SK-N-SH treated with all-trans-retinoic acid at 6 μM for 48 hours (cell line): ENCODE measurements at regions not wholly inside any gene's neighbourhood (a gene's known extent, or its start where the extent isn't known, plus 50 kb on each side); places are given as distances from the start of the nearest gene placed in this dataset.
A peak's percentile ranks its signal among the peaks of the same experiment; 100 is the strongest.

Experiments used
- ATAC-seq: fragments of 200-7000 bp; cut with Tn5 transposase; 3 replicates; pipeline ENCODE4 v1.9.1; 2020; ENCODE audit warnings: mild to moderate bottlenecking, moderate library complexity
- ARNTL ChIP-seq: fragments of 450-650 bp; formaldehyde crosslinking; IDR thresholded peaks from 2 replicates; pipeline ENCODE4 v1.5.0; 2020; ENCODE audit warnings: low read depth, mild to moderate bottlenecking, moderate library complexity, borderline replicate concordance
- BACH2 ChIP-seq: fragments of 250-450 bp; sonication (Bioruptor Pico); IDR thresholded peaks from 2 replicates; pipeline ENCODE4 v1.9.0; 2021; ENCODE audit warnings: mild to moderate bottlenecking, borderline replicate concordance
- CSDC2 ChIP-seq: fragments of 250-450 bp; sonication (Bioruptor Pico); IDR thresholded peaks from 2 replicates; pipeline ENCODE4 v1.5.0; 2020; ENCODE audit warnings: mild to moderate bottlenecking, moderate library complexity
- GLIS3 ChIP-seq: fragments of 250-450 bp; sonication (Bioruptor Pico); IDR thresholded peaks from 2 replicates; pipeline ENCODE4 v1.5.0; 2020; ENCODE audit warnings: mild to moderate bottlenecking, moderate library complexity
- ISL1 ChIP-seq: fragments of 250-450 bp; sonication (Bioruptor Pico); IDR thresholded peaks from 2 replicates; pipeline ENCODE4 v2.1.2; 2022; ENCODE audit warnings: mild to moderate bottlenecking, moderate library complexity
- OSR1 ChIP-seq: fragments of 250-450 bp; sonication (Bioruptor Pico); IDR thresholded peaks from 2 replicates; pipeline ENCODE4 v1.8.0; 2022; ENCODE audit warnings: moderate library complexity, mild to moderate bottlenecking, inconsistent platforms
- PATZ1 ChIP-seq: fragments of 250-450 bp; sonication (Bioruptor Pico); IDR thresholded peaks from 2 replicates; pipeline ENCODE4 v1.8.0; 2020; ENCODE audit warnings: mild to moderate bottlenecking, moderate library complexity, borderline replicate concordance
- PPARA ChIP-seq: fragments of 250-450 bp; sonication (Bioruptor Pico); IDR thresholded peaks from 2 replicates; pipeline ENCODE4 v1.5.0; 2020; ENCODE audit warnings: mild to moderate bottlenecking, borderline replicate concordance
- RARB ChIP-seq: fragments of 250-450 bp; sonication (Bioruptor Pico); IDR thresholded peaks from 2 replicates; pipeline ENCODE4 v1.8.0; 2021; ENCODE audit warnings: mild to moderate bottlenecking, moderate library complexity
- SNAI2 ChIP-seq: fragments of 250-450 bp; sonication (Bioruptor Pico); IDR thresholded peaks from 2 replicates; pipeline ENCODE4 v1.5.0; 2020; ENCODE audit warnings: mild to moderate bottlenecking, moderate library complexity
- TOX ChIP-seq: fragments of 250-450 bp; sonication (Bioruptor Pico); IDR thresholded peaks from 2 replicates; pipeline ENCODE4 v1.8.0; 2021; ENCODE audit warnings: mild to moderate bottlenecking, moderate library complexity, borderline replicate concordance
- ZC3H10 ChIP-seq: fragments of 250-450 bp; sonication (Bioruptor Pico); IDR thresholded peaks from 2 replicates; pipeline ENCODE4 v1.5.1; 2021; ENCODE audit warnings: mild to moderate bottlenecking, moderate library complexity
- ZFP3 ChIP-seq: fragments of 250-450 bp; sonication (Bioruptor Pico); IDR thresholded peaks from 2 replicates; pipeline ENCODE4 v1.5.0; 2020; ENCODE audit warnings: mild to moderate bottlenecking, moderate library complexity
- ZFP30 ChIP-seq: fragments of 450-650 bp; formaldehyde crosslinking; IDR thresholded peaks from 2 replicates; pipeline ENCODE4 v1.5.0; 2022; ENCODE audit warnings: mild to moderate bottlenecking, moderate library complexity
- ZNF565 ChIP-seq: fragments of 450-650 bp; formaldehyde crosslinking; conservative IDR thresholded peaks from 2 replicates; pipeline ENCODE4 v1.5.0; 2020; ENCODE audit warnings: low read depth, mild to moderate bottlenecking, moderate library complexity
- ZNF70 ChIP-seq: fragments of 450-650 bp; formaldehyde crosslinking; IDR thresholded peaks from 2 replicates; pipeline ENCODE4 v1.5.0; 2020; ENCODE audit warnings: mild to moderate bottlenecking, moderate library complexity
- ZNF8 ChIP-seq: fragments of 450-650 bp; formaldehyde crosslinking; IDR thresholded peaks from 2 replicates; pipeline ENCODE4 v1.5.0; 2020; ENCODE audit warnings: mild to moderate bottlenecking, moderate library complexity
- TF ChIP-seq, protein P1 (sequence below): fragments of 250-450 bp; sonication (Bioruptor Pico); IDR thresholded peaks from 2 replicates; pipeline ENCODE4 v1.5.0; 2020; ENCODE audit warnings: mild to moderate bottlenecking, moderate library complexity
- TF ChIP-seq, protein P2 (sequence below): fragments of 250-450 bp; sonication (Bioruptor Pico); IDR thresholded peaks from 2 replicates; pipeline ENCODE4 v1.8.0; 2021; ENCODE audit warnings: low read depth, mild to moderate bottlenecking, moderate library complexity, borderline replicate concordance
- TF ChIP-seq, protein P3 (sequence below): fragments of 250-450 bp; sonication (Bioruptor Pico); IDR thresholded peaks from 2 replicates; pipeline ENCODE4 v1.5.1; 2020; ENCODE audit warnings: low read depth, mild to moderate bottlenecking, moderate library complexity
- TF ChIP-seq, protein P4 (sequence below): fragments of 250-450 bp; sonication (Bioruptor Pico); IDR thresholded peaks from 2 replicates; pipeline ENCODE4 v1.5.1; 2021; ENCODE audit warnings: mild to moderate bottlenecking, moderate library complexity

- peak; percentile 80 for ATAC-seq
- TF ChIP-seq ZNF565 (no peak), TOX (CRISPR knock-in tag) (no peak), ZFP3 (CRISPR knock-in tag) (no peak), OSR1 (CRISPR knock-in tag) (no peak), ZFP30 (CRISPR knock-in tag) (no peak), ISL1 (CRISPR knock-in tag) (no peak), ZNF8 (CRISPR knock-in tag) (no peak), BACH2 (CRISPR knock-in tag) (no peak), GLIS3 (no peak), PPARA (CRISPR knock-in tag) (no peak), ZNF70 (CRISPR knock-in tag) (no peak), PATZ1 (CRISPR knock-in tag) (no peak), ARNTL (CRISPR knock-in tag) (no peak), ZC3H10 (CRISPR knock-in tag) (no peak), RARB (CRISPR knock-in tag) (no peak), CSDC2 (no peak)
- TF ChIP-seq, protein P1, sequence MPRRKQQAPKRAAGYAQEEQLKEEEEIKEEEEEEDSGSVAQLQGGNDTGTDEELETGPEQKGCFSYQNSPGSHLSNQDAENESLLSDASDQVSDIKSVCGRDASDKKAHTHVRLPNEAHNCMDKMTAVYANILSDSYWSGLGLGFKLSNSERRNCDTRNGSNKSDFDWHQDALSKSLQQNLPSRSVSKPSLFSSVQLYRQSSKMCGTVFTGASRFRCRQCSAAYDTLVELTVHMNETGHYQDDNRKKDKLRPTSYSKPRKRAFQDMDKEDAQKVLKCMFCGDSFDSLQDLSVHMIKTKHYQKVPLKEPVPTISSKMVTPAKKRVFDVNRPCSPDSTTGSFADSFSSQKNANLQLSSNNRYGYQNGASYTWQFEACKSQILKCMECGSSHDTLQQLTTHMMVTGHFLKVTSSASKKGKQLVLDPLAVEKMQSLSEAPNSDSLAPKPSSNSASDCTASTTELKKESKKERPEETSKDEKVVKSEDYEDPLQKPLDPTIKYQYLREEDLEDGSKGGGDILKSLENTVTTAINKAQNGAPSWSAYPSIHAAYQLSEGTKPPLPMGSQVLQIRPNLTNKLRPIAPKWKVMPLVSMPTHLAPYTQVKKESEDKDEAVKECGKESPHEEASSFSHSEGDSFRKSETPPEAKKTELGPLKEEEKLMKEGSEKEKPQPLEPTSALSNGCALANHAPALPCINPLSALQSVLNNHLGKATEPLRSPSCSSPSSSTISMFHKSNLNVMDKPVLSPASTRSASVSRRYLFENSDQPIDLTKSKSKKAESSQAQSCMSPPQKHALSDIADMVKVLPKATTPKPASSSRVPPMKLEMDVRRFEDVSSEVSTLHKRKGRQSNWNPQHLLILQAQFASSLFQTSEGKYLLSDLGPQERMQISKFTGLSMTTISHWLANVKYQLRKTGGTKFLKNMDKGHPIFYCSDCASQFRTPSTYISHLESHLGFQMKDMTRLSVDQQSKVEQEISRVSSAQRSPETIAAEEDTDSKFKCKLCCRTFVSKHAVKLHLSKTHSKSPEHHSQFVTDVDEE: no peak
- TF ChIP-seq, protein P2, sequence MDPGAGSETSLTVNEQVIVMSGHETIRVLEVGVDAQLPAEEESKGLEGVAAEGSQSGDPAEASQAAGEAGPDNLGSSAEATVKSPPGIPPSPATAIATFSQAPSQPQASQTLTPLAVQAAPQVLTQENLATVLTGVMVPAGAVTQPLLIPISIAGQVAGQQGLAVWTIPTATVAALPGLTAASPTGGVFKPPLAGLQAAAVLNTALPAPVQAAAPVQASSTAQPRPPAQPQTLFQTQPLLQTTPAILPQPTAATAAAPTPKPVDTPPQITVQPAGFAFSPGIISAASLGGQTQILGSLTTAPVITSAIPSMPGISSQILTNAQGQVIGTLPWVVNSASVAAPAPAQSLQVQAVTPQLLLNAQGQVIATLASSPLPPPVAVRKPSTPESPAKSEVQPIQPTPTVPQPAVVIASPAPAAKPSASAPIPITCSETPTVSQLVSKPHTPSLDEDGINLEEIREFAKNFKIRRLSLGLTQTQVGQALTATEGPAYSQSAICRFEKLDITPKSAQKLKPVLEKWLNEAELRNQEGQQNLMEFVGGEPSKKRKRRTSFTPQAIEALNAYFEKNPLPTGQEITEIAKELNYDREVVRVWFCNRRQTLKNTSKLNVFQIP (CRISPR knock-in tag): no peak
- TF ChIP-seq, protein P3, sequence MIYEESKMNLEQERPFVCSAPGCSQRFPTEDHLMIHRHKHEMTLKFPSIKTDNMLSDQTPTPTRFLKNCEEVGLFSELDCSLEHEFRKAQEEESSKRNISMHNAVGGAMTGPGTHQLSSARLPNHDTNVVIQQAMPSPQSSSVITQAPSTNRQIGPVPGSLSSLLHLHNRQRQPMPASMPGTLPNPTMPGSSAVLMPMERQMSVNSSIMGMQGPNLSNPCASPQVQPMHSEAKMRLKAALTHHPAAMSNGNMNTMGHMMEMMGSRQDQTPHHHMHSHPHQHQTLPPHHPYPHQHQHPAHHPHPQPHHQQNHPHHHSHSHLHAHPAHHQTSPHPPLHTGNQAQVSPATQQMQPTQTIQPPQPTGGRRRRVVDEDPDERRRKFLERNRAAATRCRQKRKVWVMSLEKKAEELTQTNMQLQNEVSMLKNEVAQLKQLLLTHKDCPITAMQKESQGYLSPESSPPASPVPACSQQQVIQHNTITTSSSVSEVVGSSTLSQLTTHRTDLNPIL (CRISPR knock-in tag): no peak
- TF ChIP-seq, protein P4, sequence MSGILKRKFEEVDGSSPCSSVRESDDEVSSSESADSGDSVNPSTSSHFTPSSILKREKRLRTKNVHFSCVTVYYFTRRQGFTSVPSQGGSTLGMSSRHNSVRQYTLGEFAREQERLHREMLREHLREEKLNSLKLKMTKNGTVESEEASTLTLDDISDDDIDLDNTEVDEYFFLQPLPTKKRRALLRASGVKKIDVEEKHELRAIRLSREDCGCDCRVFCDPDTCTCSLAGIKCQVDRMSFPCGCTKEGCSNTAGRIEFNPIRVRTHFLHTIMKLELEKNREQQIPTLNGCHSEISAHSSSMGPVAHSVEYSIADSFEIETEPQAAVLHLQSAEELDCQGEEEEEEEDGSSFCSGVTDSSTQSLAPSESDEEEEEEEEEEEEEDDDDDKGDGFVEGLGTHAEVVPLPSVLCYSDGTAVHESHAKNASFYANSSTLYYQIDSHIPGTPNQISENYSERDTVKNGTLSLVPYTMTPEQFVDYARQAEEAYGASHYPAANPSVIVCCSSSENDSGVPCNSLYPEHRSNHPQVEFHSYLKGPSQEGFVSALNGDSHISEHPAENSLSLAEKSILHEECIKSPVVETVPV (CRISPR knock-in tag): no peak
Observed at GRCh38 chr12:127628645-127629044, 638.3 kb upstream of the TMEM132C start.

DNA sequence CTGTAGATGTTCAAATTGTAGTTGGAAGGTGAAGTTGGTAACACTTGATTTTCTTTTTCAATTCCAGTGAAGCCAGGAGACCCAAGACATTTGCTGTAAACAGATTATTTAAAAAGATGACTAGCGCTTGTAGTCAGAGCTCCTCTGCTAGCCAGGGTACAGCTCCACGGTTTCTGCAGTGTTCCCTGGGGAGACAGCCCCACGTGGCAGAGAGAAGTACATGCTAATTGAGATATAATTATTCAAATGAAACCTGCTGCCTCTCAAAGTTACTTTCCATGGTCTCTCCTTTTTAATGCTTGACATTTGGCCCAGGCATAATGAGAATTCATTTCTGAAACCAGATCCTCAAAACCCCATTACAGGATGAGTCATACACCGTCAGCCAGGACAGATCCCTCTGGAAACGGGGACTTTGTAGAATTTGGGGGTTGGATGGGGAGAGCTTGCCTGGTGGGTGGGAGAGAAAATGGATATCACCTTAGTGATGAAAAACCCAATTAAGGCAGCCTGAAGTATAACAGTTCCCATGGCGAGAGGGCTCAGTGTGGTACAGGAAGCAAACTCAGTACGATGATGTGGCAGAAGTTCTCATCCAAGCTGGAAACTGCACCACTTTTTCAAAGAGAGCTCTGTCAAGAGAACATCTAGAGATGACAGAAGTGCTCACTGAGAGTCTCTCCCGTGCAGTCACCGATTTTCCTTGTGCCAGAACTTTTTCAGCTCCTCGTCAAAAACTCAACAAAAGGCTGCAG, 637.7 kb upstream of the TMEM132C start:
- TF ChIP-seq, protein P2 (CRISPR knock-in tag): no peak
- no peak for TF ChIP-seq ZNF70 (CRISPR knock-in tag)
- no peak for TF ChIP-seq ZNF8 (CRISPR knock-in tag)
- no peak for TF ChIP-seq ZNF565
- no peak for TF ChIP-seq ISL1 (CRISPR knock-in tag)
- no peak for TF ChIP-seq ZFP30 (CRISPR knock-in tag)
- TF ChIP-seq OSR1 (CRISPR knock-in tag): no peak
- no peak for TF ChIP-seq PPARA (CRISPR knock-in tag)
- no peak for TF ChIP-seq SNAI2 (CRISPR knock-in tag)
- TF ChIP-seq, protein P1: no peak
- no peak for TF ChIP-seq CSDC2
- no peak for TF ChIP-seq ZFP3 (CRISPR knock-in tag)
- no peak for TF ChIP-seq PATZ1 (CRISPR knock-in tag)
- peak; percentile 54 for ATAC-seq
